ENCODE measurements at regions not wholly inside any gene's neighbourhood (a gene's known extent, or its start where the extent isn't known, plus 50 kb on each side); places are given as distances from the start of the nearest gene placed in this dataset.
"Not testable (repeated sequence)": the region's sequence is repeated elsewhere in the genome, so short reads cannot be mapped to it uniquely, and the experiment has no call there.

DNA sequence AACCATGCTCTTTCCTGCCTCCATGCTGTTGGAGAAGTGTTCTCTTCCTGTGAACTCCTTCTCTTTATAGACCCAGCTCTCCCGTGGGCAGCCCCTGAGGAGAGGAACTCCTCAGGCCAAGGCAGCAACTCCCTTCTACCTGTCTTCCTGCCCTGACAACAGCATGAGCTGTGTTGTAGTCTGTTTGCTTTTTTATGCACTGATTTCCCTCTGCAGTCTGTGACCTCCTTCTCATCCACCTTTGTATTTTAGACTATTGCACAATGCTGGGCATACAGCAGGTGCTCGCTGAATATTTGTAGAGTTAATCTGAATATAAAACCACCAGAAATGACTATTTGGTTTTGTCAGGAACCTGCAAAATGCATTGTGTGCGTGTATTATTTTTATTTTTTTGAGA, 152.2 kb upstream of the CHD6 start:
- no peak for DNase-seq
- H3K36me3 Mint-ChIP-seq (ENCODE audit: low read depth) = no peaks in the 10 kb centered on the region
- no peak overlapping the region for H3K4me3 Mint-ChIP-seq
- H3K27ac Mint-ChIP-seq = no peak overlapping the region
- peaks cover 5% of the 10 kb centered on the region for H3K9me3 Mint-ChIP-seq
- no peaks in the 10 kb centered on the region for H3K4me1 Mint-ChIP-seq
- no peak for ATAC-seq
- H3K27me3 Mint-ChIP-seq = peaks cover 13% of the 10 kb centered on the region

- H3K36me3 Mint-ChIP-seq (ENCODE audit: low read depth) = no peaks in the 10 kb centered on the region
- H3K4me1 Mint-ChIP-seq = no peaks in the 10 kb centered on the region
Measured at GRCh38 chr20:41769592-41770018, 151.4 kb upstream of the CHD6 start.

GRCh38 chr20:41750137-41750536, 132.0 kb upstream of the CHD6 start:
- no peak for ATAC-seq
- no peaks in the 10 kb centered on the region for H3K9me3 Mint-ChIP-seq

More at GRCh38 chr20:41769592-41770018, 151.4 kb upstream of the CHD6 start:
- DNase-seq (no peak), ATAC-seq (no peak)
- H3K4me3 Mint-ChIP-seq = no peak overlapping the region
- no peak overlapping the region for H3K27ac Mint-ChIP-seq
- peaks cover 5% of the 10 kb centered on the region for H3K9me3 Mint-ChIP-seq
- peaks cover 13% of the 10 kb centered on the region for H3K27me3 Mint-ChIP-seq

DNA sequence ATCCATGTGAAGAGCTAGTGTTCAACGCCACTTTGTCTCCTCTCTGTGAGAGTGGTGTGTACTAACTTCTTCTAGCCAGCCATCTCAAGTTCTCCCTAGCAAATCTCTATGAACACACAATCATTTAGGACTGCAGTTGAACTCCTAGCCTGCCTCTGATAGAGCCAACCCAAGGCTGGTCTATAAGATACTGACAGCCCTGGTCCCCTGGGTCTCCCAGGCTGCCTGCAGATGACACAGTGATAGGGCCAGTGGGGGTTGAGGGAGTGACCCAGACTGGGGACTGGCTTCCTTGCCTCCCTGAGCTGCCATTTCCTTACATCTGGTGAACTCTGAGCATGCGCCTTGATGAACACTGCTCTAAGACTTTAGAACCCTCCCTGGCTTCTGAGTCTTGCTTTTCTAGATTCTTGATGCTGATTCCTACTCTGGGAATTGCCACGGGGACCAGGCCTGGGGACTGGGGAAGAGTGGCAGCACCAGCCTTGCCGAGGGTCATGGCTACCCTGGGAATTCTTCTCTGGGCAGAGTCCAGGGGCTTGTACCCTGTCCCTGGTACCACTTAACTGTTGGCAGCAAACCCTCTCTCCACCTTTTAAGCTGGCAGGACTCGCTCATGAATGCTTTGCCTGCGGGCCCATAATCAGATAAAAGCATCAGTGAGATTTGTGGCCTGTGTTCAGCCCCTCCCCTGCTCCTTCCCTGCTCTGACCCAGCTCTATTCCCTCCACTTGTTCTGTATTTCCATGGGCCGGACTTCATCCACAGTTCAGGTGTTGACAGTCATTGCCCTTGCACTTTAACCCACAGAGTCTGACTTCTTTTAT, 130.8 kb upstream of the CHD6 start:
- Mint-ChIP-seq H3K4me3 (no peak overlapping the region), H3K27ac (no peak overlapping the region), H3K36me3 (ENCODE audit: low read depth) (no peaks in the 10 kb centered on the region), H3K9me3 (no peaks in the 10 kb centered on the region), H3K4me1 (no peaks in the 10 kb centered on the region), H3K27me3 (peaks cover 14% of the 10 kb centered on the region)
- ATAC-seq (no peak), DNase-seq (no peak)

More at GRCh38 chr20:41750137-41750536, 132.0 kb upstream of the CHD6 start:
- no peaks in the 10 kb centered on the region for H3K36me3 Mint-ChIP-seq (ENCODE audit: low read depth)
- DNase-seq = no peak
- no peak overlapping the region for H3K27ac Mint-ChIP-seq
- H3K4me3 Mint-ChIP-seq = no peak overlapping the region
- H3K27me3 Mint-ChIP-seq = peaks cover 10% of the 10 kb centered on the region
- H3K4me1 Mint-ChIP-seq = no peaks in the 10 kb centered on the region

DNA sequence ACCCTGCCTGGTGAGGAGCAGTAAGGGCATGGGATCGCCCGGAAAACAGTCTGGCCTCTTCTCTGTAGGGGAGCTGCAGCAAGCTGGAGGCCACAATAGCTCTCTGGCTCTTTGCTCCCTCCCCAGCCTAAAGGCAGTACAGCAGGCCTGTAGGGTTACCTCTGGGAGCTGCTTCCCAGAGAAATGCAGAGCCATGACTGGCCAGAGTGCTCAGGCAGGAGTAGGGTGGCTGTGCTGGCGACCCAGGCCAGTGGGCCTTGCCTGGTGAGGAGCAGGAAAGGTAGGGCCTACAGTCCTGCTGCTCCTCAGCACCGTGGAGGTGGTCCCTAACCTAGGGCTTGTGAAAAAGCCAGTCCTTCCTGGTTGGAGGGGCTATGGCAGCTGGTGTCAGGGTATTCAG, 129.9 kb upstream of the CHD6 start:
- no peak overlapping the region for H3K4me3 Mint-ChIP-seq

DNA sequence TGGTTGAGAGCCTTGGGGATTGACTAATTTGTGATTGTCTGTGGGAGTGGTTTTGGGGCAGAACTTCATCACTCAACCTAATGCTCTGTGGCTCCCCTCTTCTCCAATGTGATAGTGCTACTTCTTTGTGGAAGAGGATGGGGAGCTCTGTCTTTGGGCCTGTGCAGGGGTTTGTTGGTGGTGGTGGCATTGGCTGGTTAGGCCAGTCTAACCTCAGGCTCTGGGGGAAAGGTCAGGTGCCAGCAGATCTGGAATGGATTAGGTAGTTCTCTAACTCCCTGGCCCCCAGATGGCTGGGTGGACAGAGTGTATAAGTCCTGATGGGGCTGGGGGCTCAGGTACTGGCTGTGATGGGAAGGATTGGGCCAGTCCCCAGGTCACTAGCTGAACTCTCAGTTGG, 129.0 kb upstream of the CHD6 start:
- Mint-ChIP-seq H3K36me3 (ENCODE audit: low read depth) (no peaks in the 10 kb centered on the region), H3K4me3 (no peak overlapping the region), H3K4me1 (no peaks in the 10 kb centered on the region), H3K9me3 (no peaks in the 10 kb centered on the region), H3K27ac (no peak overlapping the region), H3K27me3 (peaks cover 15% of the 10 kb centered on the region)
- DNase-seq = no peak
- no peak for ATAC-seq

More for the DNA sequence above, 129.9 kb upstream of the CHD6 start:
- DNase-seq (no peak), ATAC-seq (no peak)
- H3K27ac Mint-ChIP-seq = no peak overlapping the region
- H3K36me3 Mint-ChIP-seq (ENCODE audit: low read depth) = no peaks in the 10 kb centered on the region
- peaks cover 15% of the 10 kb centered on the region for H3K27me3 Mint-ChIP-seq
- no peaks in the 10 kb centered on the region for H3K9me3 Mint-ChIP-seq
- H3K4me1 Mint-ChIP-seq = no peaks in the 10 kb centered on the region

DNA sequence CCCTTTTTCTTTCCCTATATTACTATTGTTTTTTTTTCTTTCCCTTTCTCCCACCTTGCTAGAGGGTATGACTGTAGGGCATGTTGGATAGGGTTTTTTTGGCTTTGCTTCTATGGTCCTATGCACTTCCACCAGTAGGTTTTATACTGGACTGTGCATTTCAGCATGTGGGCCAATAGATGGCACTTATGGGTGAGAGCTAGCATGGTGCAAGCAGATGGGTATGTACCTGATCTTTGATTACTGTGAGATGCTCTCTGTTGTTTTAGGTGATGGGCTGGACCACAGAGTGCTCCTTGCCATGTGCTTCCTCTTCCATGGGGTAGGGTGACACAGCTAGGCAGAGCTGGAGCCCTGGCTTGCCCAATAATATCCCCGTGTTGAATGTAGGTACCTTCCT, 128.5 kb upstream of the CHD6 start:
- Mint-ChIP-seq H3K4me3 (no peak overlapping the region), H3K36me3 (ENCODE audit: low read depth) (no peaks in the 10 kb centered on the region), H3K27me3 (peaks cover 15% of the 10 kb centered on the region), H3K4me1 (no peaks in the 10 kb centered on the region), H3K27ac (no peak overlapping the region), H3K9me3 (no peaks in the 10 kb centered on the region)
- ATAC-seq (no peak), DNase-seq (no peak)

DNA sequence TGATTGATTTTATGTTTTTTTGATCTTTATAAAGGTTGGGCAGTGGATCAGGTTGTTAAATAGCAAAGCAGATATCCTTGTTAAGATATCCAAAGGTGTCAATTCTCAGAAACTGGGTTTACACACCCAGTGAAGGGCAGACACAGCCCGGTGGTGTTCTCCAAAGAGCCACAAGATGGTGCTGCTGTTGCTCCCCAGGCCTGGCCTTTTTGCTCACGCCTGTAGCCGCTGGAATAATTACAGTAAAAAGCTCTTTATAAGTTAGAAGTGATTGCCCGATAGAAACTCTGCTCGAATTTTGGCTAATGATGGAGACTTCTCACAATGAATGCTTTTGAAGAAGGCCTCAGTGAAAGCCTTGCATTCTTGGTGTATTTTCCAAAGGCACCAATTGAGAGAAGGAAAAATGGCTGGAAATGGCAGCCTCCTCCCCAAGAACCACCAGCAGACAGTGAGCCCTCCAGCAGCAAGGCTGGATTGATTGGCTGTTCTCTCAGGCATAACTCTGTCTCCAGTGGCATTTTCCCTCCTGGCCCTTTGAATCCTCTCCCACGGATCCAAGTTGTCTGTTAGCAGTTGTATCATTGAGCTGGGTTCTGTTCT, 120.5 kb upstream of the CHD6 start:
- H3K4me3 Mint-ChIP-seq = no peak overlapping the region
- no peaks in the 10 kb centered on the region for H3K36me3 Mint-ChIP-seq (ENCODE audit: low read depth)
- peak; percentile 49 for ATAC-seq
- H3K27me3 Mint-ChIP-seq = no peaks in the 10 kb centered on the region
- H3K9me3 Mint-ChIP-seq = no peaks in the 10 kb centered on the region
- no peaks in the 10 kb centered on the region for H3K4me1 Mint-ChIP-seq
- DNase-seq = peak; percentile 44
- no peak overlapping the region for H3K27ac Mint-ChIP-seq

GRCh38 chr20:41735949-41736348, 117.8 kb upstream of the CHD6 start:
- Mint-ChIP-seq H3K4me3 (no peak overlapping the region), H3K4me1 (no peaks in the 10 kb centered on the region), H3K27me3 (no peaks in the 10 kb centered on the region), H3K9me3 (no peaks in the 10 kb centered on the region), H3K36me3 (ENCODE audit: low read depth) (no peaks in the 10 kb centered on the region), H3K27ac (no peak overlapping the region)
- ATAC-seq (no peak), DNase-seq (no peak)

GRCh38 chr20:41734506-41734945, 116.3 kb upstream of the CHD6 start:
- H3K4me3 Mint-ChIP-seq = no peak overlapping the region
- H3K27me3 Mint-ChIP-seq = no peaks in the 10 kb centered on the region
- H3K27ac Mint-ChIP-seq = no peak overlapping the region
- ATAC-seq (no peak), DNase-seq (peak; percentile 29)
- no peaks in the 10 kb centered on the region for H3K9me3 Mint-ChIP-seq
- no peaks in the 10 kb centered on the region for H3K4me1 Mint-ChIP-seq
- H3K36me3 Mint-ChIP-seq (ENCODE audit: low read depth) = no peaks in the 10 kb centered on the region

GRCh38 chr20:41733151-41733550, 115.0 kb upstream of the CHD6 start:
- H3K4me3 Mint-ChIP-seq = no peak overlapping the region
- no peaks in the 10 kb centered on the region for H3K27me3 Mint-ChIP-seq
- no peaks in the 10 kb centered on the region for H3K4me1 Mint-ChIP-seq
- no peak overlapping the region for H3K27ac Mint-ChIP-seq
- no peaks in the 10 kb centered on the region for H3K36me3 Mint-ChIP-seq (ENCODE audit: low read depth)
- DNase-seq (no peak), ATAC-seq (no peak)
- H3K9me3 Mint-ChIP-seq = no peaks in the 10 kb centered on the region

DNA sequence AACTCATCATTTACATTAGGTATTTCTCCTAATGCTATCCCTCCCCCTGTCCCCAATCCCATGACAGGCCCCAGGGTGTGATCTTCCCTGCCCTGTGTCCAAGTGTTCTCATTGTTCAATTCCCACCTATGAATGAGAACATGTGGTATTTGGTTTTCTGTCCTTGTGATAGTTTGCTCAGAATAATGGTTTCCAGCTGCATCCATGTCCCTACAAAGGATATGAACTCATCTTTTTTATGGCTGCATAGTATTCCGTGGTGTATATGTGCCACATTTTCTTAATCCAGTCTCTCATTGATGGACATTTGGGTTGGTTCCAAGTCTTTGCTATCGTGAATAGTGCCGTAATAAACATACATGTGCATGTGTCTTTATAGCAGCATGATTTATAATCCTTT, 113.0 kb upstream of the CHD6 start:
- not testable (repeated sequence) for H3K4me1 Mint-ChIP-seq; ATAC-seq; H3K36me3 Mint-ChIP-seq (ENCODE audit: low read depth); H3K27ac Mint-ChIP-seq; H3K9me3 Mint-ChIP-seq; H3K4me3 Mint-ChIP-seq; DNase-seq; H3K27me3 Mint-ChIP-seq

- H3K27ac Mint-ChIP-seq, H3K4me1 Mint-ChIP-seq: not testable (repeated sequence)
Measured at GRCh38 chr20:41727681-41728080, 109.5 kb upstream of the CHD6 start.

GRCh38 chr20:41726727-41727126, 108.5 kb upstream of the CHD6 start:
- Mint-ChIP-seq H3K27me3 (no peaks in the 10 kb centered on the region), H3K36me3 (ENCODE audit: low read depth) (no peaks in the 10 kb centered on the region), H3K9me3 (no peaks in the 10 kb centered on the region), H3K4me3 (no peak overlapping the region), H3K4me1 (no peaks in the 10 kb centered on the region), H3K27ac (no peak overlapping the region)
- no peak for ATAC-seq
- no peak for DNase-seq

More at GRCh38 chr20:41727681-41728080, 109.5 kb upstream of the CHD6 start:
- not testable (repeated sequence) for H3K36me3 Mint-ChIP-seq (ENCODE audit: low read depth); H3K27me3 Mint-ChIP-seq; ATAC-seq; H3K9me3 Mint-ChIP-seq; DNase-seq; H3K4me3 Mint-ChIP-seq

DNA sequence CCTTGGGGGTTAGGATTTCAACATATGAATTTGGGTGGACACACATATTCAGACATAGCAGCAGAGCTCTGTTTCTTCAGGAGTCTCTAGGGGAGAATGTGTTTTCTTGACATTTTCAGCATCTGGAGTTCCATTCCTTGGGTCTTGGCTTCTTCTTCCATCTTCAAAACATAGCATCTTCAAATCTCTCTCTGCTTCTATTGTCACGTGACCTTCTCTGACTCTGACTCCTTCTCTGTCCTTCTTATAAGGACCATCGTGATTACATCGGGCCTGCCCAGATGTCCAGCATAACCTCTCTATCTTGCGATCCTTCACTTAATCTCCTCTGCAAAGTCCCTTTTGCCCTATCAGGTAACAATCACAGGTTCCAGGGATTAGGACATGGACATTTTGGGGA, 101.0 kb upstream of the CHD6 start:
- ATAC-seq = no peak

More for the DNA sequence above, 101.0 kb upstream of the CHD6 start:
- H3K27ac Mint-ChIP-seq = no peak overlapping the region
- no peak overlapping the region for H3K4me3 Mint-ChIP-seq
- no peaks in the 10 kb centered on the region for H3K9me3 Mint-ChIP-seq
- peaks cover 4% of the 10 kb centered on the region for H3K27me3 Mint-ChIP-seq
- H3K36me3 Mint-ChIP-seq (ENCODE audit: low read depth) = no peaks in the 10 kb centered on the region
- DNase-seq = no peak
- no peaks in the 10 kb centered on the region for H3K4me1 Mint-ChIP-seq
